ENCODE measurements at regions not wholly inside any gene's neighbourhood (a gene's known extent, or its start where the extent isn't known, plus 50 kb on each side); places are given as distances from the start of the nearest gene placed in this dataset.

GRCh38 chr12:84694116-84694515, 218.5 kb downstream of the SLC6A15 start:
- DNase-seq (ENCODE audit: low spot score) (no peak), ATAC-seq (ENCODE audit: low FRiP score) (no peak)
- TF ChIP-seq, protein P1, sequence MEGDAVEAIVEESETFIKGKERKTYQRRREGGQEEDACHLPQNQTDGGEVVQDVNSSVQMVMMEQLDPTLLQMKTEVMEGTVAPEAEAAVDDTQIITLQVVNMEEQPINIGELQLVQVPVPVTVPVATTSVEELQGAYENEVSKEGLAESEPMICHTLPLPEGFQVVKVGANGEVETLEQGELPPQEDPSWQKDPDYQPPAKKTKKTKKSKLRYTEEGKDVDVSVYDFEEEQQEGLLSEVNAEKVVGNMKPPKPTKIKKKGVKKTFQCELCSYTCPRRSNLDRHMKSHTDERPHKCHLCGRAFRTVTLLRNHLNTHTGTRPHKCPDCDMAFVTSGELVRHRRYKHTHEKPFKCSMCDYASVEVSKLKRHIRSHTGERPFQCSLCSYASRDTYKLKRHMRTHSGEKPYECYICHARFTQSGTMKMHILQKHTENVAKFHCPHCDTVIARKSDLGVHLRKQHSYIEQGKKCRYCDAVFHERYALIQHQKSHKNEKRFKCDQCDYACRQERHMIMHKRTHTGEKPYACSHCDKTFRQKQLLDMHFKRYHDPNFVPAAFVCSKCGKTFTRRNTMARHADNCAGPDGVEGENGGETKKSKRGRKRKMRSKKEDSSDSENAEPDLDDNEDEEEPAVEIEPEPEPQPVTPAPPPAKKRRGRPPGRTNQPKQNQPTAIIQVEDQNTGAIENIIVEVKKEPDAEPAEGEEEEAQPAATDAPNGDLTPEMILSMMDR (IDR thresholded peaks at IDR 0.05), result no peak

- DNase-seq (ENCODE audit: low spot score) (no peak), ATAC-seq (ENCODE audit: low FRiP score) (no peak)
- TF ChIP-seq, protein P1 (IDR thresholded peaks at IDR 0.05), result no peak
These were observed 220.5 kb downstream of the SLC6A15 start for GRCh38 chr12:84692071-84692470.

GRCh38 chr12:84691266-84691665, 221.3 kb downstream of the SLC6A15 start:
- DNase-seq (ENCODE audit: low spot score) (no peak), ATAC-seq (ENCODE audit: low FRiP score) (no peak)
- TF ChIP-seq, protein P1 (IDR thresholded peaks at IDR 0.05), result no peak

DNA sequence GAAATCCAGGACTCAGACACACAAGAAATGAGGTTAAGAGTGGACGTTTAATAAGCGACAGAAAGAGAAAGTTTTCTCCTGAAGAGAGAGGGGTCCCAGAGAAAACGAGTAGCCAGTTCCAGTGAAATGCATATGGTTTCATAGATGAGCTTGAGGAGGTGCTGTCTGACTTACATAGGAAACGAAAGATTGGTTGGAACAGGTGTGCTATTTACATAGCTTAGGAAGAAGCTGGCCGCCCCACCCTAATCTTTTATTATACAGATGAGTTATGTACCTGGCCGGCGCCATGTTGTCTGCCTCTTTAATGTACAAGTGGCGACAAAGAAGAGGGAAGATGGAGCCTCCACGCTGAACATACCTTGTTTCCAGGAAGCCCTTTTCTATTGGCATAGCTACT, 223.0 kb downstream of the SLC6A15 start:
- ATAC-seq (ENCODE audit: low FRiP score), result no peak
- DNase-seq (ENCODE audit: low spot score), result no peak
- TF ChIP-seq, protein P1 (IDR thresholded peaks at IDR 0.05), result no peak

DNA sequence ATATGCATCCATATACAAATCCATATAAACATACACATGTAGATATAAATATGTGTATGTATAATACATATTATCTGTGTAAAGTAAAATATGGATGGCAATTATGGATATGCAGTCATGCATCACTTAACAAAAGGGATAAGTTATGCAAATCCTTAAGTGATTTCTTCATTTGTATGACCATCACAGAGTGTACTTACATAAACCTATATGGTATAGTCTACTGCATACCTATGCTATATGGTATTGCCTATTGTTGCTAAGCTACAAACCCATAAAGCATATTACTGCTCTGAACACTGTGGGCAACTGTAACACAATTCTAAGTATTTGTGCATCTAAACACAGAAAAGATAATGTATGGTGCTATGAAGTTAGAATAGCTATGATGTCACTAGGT, 227.2 kb downstream of the SLC6A15 start:
- TF ChIP-seq, protein P1 (IDR thresholded peaks at IDR 0.05), result no peak
- DNase-seq (ENCODE audit: low spot score), result no peak
- no peak for ATAC-seq (ENCODE audit: low FRiP score)

DNA sequence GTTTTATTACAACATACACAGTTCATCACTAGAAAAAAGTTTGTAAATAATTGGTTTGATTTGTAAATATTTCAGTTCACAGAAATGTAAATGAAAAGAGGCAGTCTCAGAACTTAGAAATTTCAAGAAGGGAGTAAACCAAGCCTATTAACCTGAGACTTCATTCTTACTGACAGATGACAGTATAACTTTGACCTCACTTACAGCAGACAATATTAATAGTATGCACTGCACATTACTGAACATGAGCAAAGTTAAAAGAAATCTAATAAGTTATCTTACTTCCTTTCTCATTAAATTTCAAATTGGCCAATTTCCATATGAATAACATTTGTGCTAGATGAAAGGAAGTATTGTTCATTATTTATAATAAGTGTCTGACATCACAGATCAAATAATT, 235.8 kb downstream of the SLC6A15 start:
- TF ChIP-seq, protein P1 (IDR thresholded peaks at IDR 0.05), result no peak
- ATAC-seq (ENCODE audit: low FRiP score) (no peak), DNase-seq (ENCODE audit: low spot score) (no peak)

DNA sequence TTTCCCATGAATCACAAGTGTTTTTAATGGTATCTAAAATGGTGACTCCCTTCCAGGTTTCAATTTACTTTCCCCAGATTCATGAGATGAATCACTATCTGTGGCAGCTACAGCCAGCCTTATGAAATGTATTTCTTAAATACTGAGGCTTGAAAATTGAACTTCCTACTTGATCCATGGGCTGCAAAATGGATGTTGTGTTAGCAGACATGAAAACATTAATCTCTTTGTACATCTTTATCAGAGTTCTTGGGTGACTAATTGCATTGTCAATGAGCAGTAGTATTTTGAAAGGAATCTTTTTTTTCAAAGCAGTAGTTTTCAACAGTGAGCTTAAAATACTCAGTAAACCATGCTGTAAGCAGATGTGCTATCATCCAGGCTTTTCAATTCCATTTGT, 250.8 kb downstream of the SLC6A15 start:
- TF ChIP-seq, protein P1 (IDR thresholded peaks at IDR 0.05), result no peak
- no peak for DNase-seq (ENCODE audit: low spot score)

More for the DNA sequence above, 250.8 kb downstream of the SLC6A15 start:
- no peak for ATAC-seq (ENCODE audit: low FRiP score)
